Fibroblast of gingiva (primary cell): ENCODE measurements at regions not wholly inside any gene's neighbourhood (a gene's known extent, or its start where the extent isn't known, plus 50 kb on each side); places are given as distances from the start of the nearest gene placed in this dataset.

Experiments used
- DNase-seq: peaks from one replicate; pipeline ENCODE4 v3.0.0-alpha.2; 2011; ENCODE audit warnings: low read depth

DNA sequence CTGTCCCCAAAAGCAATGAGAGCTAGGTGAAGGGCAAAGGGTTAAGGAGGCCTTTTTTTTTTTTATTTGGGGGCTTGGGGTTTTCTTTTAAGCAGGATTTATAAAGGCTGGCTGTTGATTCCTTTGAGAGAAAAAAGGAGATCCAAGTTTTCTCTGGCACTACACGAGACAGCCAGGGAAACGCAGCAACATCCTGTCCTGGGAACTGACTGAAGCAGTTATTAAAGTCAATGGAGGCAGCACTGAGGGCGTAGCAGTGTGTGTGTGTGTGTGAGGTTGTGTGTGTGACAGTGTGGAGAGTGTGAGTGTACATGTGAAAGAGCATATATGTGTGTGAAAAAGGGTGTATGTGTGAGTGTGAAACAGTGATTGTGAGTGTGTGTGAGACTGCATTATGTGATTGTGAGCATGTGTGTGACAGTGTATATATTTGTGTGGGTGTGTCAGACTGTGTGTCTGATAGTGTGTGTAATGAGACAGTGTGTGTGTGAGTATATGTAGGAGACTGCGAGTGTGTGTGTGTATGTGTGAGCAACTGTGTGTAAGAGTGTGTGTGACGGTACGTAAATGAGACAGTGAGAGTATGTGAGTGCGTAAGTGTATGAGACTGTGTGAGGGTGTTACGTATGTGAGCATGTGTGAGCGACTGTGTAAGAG lies 65.9 kb upstream of the TIAM1 start:
- no peak for DNase-seq

GRCh38 chr21:31408301-31409088 lies 64.4 kb upstream of the TIAM1 start:
- no peak for DNase-seq

DNA sequence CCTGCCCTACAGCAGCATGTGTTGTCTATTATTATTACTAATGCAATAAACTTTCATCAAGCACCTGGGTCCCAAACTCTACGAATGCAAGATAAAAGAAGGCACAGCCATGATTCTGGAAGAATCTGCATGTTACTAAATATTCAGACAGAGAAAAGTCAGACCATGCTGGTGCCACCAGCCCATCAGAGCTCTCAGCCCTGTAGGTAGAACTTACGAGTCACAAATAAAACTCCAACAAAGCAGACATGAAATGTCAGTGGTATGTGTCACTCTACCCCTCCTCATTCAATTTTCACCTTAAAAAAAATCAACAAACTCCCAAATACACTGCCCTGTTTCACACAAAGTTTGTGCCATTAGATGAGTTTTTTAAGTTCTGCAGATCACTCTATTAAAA lies 62.4 kb upstream of the TIAM1 start:
- DNase-seq, result no peak

- no peak for DNase-seq
Measured at GRCh38 chr21:31405604-31406003, 61.5 kb upstream of the TIAM1 start.

- DNase-seq, result no peak
Measured at GRCh38 chr21:31403596-31404333, 59.7 kb upstream of the TIAM1 start.

- no peak for DNase-seq
Measured at GRCh38 chr21:31399591-31399990, 55.5 kb upstream of the TIAM1 start.

DNA sequence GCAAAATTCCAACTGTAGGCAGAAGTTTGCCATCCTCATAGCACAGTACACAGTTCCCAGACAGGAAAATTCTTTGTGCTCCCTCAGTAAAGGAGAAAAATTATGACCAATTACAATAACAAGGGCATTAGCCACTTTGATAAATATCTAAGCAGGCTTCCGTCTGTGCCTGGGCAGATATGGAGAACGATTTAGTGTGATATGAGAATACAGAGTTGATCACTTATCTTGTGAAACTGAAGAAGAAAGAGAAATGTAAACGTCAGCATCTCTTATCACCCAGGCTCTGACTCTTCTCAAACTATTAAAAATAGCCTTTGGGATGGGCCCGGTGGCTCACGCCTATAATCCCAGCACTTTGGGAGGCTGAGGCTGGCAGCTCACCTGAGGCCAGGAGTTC lies 54.5 kb upstream of the TIAM1 start:
- no peak for DNase-seq

DNA sequence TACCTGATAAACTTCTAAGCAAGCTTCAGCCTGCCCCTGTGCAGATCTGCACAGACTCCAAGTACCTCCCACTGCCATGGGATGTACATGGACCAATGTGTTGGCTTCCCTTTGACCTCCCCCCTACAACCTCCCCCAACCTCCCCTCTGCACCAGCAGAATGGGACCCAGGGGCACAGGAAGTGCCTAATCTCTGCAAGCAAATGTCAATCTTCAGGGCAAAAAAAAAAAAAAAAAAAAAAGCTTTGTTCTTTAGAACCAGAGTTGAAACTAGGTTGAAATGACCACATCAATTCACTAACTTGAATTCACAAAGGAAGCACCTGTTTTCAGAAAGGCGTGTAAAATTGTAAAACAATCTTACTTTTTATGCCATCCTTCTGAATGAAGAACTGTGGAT lies 53.9 kb upstream of the TIAM1 start:
- no peak for DNase-seq

GRCh38 chr21:31397515-31397926 lies 53.5 kb upstream of the TIAM1 start:
- no peak for DNase-seq

GRCh38 chr21:31397030-31397429 lies 53.0 kb upstream of the TIAM1 start:
- DNase-seq, result no peak

DNA sequence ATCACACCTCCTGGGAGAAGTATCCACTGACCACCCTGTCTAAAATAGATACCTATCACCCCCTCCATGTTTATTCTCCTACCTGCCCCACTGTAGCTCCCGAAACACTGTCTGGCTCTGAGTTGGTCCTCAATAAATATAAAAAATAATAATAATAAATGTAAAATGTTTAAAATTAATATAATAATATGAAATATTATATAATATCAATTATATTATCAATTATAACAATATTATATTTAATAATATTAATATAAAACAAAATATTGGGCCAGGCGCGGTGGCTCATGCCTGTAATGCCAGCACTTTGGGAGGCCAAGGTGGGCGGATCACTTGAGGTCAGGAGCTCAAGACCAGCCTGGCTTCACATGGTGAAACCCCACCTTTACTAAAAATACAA lies 52.3 kb upstream of the TIAM1 start:
- no peak for DNase-seq

DNA sequence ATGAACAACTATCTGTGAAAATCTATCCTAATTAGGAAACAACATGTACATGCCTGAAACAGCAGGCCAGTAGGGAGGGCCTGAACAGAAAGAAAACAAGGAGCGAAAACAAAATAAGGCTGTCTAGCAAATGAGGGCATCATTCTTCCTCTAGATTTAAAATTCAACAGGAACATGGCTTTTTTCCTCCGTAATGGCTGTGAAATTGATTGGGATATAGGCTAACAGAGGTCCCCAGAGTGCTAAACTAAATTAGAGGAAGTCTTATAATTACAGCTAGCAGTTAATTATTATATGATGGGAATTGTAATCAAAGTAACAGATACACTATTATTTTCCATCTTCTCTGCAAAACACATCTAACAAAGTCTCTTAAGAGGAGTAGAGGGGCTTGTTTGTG lies 51.7 kb upstream of the TIAM1 start:
- no peak for DNase-seq

DNA sequence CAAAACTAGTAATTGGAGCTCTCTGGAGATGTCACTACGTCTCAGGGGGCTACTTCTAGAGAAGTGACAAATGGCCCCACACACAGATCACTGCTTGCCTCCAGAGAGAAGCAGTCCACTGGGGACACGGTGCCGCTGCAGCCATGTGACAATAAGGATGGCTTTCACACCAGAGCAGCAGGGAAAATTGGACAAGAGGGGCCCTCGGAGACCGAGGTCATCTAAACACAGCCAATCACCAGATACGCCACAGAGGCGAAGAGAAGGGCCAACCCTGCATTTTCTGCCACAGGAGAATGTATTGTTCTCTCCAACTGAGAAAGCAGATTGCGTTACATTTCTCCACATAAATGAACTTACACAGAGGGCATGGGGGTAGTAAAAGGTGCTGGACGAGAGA lies 51.2 kb upstream of the TIAM1 start:
- DNase-seq, result no peak

DNA sequence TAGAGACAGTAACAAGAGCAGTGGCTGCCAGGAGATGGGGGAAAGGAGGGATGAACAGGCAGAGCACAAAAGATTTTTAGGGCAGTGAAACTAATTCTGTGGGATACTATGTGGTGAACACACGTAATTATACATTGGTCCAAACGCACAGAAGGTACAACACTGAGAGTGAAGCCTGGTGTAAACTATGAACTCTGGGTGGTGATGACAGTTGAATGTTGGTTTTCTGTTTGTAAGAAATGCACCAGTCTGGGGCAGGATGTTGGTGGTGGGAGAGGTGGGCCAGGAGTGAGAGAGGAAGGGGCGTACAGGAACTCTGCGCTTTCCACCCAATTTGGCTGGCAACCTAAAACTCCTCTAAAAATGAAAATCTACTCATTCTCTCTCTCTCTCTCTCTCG lies 50.2 kb upstream of the TIAM1 start:
- DNase-seq, result no peak
